HG03103 (cell line): ENCODE measurements at regions not wholly inside any gene's neighbourhood (a gene's known extent, or its start where the extent isn't known, plus 50 kb on each side); places are given as distances from the start of the nearest gene placed in this dataset.

Source experiments
- ATAC-seq: cut with Tn5 transposase; IDR thresholded peaks from one replicate; pipeline ENCODE4 v1.9.1; 2021; ENCODE audit warnings: low read depth; ENCODE audit not compliant: unreplicated experiment

DNA sequence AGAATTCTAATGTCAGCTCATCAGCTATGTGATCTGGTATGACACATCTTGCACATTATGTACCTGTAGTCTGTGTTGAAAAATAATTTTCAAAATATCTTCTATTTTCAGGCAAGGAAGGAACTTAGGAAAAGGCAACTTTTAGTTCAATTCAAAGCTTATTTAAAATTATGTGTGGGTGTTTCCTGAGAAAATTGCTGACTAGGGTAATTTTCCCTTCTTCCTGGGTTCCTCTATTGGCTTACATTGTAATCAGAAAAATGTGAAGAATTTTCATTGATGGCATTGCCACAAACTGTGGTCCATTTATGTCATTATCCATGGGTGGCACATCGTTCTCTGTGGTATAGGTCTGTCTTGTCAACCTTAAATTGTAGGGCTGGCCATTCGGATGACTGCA lies 328.7 kb upstream of the SGCD start:
- no peak for ATAC-seq

DNA sequence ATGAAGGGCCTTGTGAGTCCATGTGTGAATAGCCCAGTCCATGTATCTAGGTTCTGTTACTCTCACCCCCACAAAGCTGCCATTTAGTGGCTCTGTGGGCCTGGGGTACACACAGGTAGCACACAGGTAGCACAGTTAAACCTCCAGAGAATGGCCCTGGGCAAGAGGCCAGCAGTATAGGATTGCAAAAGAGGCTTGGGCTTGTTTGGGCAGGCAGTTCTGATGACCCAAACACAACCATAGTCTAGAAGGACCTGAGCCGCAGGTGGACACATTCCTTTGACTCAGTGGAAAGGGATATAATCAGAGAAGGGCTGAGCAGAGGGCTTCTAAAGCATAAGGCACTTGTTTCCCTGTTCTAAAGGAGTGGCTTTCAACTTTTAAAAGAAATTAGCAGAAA lies 326.8 kb upstream of the SGCD start:
- no peak for ATAC-seq

DNA sequence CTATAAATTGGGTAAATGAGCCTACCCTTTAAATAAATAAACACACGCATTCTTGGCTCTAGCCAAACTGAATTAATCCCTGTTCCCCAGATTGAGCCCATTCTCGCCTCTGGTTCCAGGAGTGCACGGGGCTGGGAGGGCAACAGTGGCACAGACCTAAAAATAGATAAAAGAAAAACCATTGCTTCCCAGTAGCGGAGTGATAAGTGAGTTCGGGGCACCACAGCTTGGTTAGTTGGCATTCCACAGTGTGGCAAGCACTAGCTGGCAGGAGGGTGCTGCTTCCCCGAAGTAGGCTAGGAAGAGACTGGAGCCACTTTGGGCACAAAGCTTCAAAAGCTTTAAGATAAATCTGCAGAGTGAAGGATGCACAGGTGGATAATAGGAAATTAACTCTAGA lies 322.2 kb upstream of the SGCD start:
- no peak for ATAC-seq

DNA sequence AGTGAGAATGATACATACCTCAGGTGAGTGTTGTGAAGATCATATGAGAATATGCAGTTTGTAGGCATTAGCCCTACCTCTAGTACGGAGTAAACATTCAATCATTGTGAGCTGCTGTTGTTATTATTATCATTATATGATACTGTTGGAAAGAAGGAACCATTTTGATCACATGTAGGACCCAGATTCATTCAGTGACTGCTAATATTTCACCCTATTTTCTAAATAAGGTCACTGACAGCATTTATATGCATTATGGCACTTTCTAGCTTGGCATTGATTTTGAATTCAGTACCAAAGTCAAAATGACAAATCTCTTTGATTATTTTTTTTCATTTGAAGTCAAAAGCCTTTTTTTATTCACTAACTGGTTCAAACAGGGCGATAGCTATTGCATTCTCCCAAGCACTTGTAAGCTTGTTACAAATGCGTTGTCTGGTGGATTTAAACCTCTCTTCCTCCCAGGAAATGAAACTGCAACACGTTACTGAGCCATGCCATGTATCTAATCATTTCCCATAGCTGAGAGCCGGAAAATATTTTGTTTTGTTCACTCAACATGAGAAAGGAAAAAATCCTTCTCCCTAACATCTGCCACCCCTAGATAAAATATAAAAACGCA lies 320.8 kb upstream of the SGCD start:
- ATAC-seq: no peak

DNA sequence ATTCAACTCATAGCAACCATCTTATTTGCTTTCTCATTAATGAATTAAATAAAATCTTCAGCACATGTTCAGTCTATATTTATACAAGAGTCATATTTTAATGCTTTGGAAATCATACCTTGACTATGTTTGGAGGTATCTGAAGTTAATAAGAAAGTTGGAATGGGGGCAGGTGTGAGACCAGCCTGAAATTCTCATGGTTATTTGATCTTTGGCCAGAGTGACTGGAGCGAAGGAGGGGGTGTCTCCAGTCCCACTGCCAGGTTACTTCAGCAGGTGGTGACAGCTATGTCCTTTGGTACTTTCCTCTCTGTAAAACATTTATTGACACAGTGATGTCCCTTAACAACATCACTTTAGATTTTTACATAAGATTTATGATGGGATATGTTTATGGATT lies 318.1 kb upstream of the SGCD start:
- ATAC-seq: no peak

DNA sequence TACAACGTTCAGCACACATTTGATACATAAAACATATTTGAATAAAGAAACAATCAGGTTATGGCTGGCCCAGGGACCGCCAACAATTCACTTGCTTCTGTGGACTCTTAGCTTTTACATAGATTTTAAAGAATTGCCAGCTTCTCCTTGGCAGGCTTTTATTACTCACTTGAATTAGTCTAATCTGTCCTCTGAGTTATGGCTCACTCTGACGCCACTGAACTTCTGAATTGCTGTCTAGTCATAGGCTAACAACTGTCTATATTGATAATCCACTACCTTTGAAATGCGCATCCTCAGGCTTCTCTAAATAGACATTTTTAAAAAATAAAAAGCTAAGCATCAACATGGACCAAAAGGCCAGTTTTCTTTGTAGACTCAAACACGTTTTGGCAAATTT lies 317.4 kb upstream of the SGCD start:
- no peak for ATAC-seq

DNA sequence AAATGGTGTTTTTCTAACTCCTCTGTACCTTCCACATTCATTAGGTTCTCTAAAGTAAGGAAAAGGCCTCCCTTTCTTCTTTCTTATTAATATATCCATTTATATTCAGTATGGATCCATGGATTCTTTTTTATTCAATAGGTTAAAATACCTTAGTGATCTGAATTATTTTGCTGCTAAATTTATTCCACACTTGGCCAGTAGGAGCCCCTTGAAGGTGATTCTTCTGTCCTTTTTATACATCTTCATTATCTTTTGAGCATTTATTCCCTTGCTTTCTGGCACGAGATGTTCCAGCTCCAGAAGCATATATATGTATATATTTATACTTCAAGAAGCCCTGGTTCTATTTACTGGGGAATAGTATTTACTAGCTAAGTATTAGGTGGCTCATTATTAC lies 311.8 kb upstream of the SGCD start:
- ATAC-seq: no peak

DNA sequence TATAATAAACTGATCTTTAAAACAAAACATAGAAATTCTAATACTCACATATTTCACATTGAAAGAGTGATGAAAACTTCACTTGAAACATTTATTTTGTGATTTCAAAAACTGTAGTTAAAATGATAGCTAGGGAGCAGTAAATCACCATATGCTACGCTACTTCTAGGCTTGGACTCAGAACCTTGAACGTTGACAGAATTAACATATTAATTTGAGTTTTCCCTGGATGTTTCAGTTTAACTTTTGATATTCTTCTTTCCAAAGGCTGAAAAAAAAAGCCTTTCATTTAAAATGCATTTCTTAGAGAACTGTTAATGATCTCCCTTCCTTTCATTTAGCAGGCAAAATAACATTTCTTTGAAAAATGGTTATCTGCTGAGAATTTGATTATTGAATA lies 307.8 kb upstream of the SGCD start:
- ATAC-seq: no peak

DNA sequence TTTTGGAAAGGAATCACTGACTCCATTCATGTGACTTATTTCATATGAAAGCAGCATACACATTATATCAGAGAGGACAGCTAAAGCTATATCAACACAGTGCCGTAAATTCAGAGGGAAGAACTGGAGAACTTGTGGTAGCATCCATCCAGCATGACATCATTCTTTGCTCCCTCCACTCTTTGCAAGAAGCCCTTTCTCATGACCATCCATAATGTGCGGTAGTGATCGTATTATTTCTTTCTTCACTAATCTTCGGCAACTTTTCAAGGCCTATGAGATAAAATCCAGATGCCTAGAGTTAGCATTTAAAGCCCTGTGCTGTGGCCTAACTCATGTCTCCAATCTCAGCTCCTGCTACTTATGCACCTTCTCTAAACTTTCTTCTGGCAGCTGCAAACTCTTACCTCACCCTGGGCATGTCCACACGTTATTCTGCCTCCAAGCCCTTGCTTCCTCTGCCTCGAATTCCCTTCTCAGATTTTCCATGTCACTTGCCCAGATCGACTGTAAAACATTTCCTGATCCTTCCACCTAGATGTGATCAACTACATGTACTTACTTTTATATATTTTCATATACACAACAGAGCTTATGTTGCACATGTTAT lies 307.3 kb upstream of the SGCD start:
- no peak for ATAC-seq

DNA sequence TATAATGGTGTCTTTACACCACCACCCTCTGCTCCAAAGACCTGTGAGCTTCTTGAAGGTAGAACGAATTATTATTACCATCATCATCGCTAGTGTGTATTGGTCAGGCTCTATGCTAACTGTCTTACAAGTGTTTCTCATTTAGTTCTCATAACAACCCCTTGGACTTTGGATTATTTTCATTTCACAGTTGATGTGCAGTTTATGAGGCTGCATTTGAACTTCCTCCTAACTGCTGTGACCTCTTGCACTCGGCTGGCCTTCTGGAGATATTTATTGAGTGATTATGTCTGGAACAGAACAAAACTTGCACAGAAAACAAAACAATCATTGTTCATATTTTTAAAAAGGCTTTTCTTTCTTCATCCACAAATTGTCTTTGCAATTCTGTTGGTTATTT lies 306.3 kb upstream of the SGCD start:
- ATAC-seq: no peak

DNA sequence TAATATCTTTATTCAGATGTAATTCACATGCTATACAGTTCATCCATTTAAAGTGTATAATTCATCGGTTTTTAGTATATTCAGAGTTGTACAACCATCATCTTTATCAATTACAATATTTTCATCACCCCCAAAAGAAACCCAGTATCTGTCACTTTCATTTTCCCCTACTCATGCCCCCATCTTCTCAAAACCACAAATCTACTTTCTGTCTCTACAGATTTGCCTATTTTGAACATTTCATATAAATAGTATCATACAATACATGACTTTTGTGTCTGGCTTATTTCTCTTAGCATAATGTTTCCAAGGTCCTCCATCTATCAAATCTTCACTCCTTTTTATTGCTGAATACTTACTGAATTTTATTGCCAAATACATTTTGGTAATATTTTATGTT lies 305.1 kb upstream of the SGCD start:
- peak; percentile 52 for ATAC-seq

DNA sequence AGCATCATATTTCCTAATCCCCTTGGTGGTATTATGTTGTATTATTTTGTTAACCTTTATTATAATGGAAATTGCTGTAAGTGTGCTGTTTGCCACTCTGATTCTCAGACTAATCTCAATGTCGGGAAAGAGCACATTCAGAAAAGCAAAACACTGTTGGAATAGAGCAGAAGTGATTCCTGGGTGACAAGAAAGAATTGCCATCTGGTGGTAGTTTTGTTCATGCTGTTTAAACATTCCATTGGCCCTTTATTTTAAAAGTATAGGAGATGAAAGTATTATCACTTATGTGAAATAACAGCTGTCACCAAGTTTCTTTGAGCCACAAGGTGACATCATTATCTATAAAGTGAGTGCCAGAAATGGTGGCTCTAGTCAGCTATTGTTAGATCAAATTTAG lies 301.3 kb upstream of the SGCD start:
- ATAC-seq: no peak

DNA sequence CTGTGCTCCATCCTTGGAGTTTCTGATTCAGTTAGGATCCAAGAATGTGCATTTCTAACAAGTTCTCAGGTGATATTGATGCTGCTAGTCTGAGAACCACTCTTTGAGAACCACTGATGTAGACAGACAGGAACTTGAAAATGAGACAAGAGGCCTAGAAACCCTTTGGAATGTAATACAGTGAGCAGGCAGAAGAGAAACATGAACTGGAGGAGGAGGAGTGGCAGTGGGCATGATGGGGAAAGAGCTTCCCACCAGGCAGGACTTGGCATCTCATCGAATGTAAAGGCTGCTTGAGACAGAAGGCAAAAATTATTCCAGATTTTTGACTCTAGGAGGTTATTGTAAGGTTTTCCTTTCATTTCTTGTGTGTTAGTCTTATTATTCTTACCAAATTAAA lies 295.8 kb upstream of the SGCD start:
- ATAC-seq: no peak

DNA sequence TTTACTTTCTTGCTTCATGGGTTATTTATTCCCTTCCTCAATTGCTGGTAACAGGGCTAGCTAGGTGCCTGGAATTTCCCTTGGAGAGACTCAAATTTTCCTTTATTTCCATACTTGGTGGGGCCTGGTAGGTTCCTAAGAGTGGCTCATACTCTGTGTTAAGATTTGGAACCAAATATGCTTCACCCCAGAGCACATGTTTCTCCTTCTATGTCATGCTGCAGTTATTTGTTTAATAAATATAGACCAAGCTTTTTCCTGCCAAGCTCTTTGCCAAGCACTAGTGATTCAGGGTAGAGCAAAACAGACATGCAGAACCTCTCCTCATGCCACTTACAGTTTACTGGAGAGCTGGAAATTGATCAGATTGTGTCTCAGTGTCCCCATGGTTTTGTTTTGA lies 290.3 kb upstream of the SGCD start:
- no peak for ATAC-seq

DNA sequence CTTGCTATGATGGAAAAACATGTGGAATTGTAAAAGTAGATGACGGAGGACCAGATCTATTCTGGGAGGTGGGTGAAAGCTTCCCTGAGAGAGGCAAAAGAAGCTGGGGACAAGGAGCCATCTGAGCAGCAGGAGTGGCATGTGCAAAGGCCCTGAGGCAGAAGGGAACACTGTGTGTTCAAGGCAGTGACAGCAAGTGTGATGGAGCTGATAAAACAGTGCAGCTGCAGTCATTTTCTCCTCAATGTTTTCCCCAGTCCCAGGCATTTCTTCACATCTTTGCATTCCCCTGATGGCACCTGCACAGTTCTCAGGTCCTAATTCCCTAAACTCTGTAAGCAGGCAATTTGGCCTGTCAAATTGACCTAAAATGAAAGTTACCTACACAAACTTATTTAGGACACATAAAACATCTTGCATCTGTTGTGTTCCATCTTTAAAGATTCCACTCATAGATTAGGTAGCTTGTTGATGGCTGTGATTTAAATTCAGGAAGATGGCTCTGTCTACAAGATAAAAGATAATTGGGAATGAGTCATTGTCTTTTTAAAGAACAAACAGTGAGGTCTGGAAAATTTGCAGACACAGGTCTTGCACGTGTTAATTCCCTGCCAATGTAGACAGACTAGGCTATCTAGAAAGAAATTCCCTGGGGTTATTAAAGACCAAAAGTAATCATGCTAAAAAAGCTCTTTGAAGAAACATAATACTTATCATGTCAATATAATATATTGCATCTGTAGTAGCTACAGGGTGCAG lies 289.6 kb upstream of the SGCD start:
- ATAC-seq: no peak

DNA sequence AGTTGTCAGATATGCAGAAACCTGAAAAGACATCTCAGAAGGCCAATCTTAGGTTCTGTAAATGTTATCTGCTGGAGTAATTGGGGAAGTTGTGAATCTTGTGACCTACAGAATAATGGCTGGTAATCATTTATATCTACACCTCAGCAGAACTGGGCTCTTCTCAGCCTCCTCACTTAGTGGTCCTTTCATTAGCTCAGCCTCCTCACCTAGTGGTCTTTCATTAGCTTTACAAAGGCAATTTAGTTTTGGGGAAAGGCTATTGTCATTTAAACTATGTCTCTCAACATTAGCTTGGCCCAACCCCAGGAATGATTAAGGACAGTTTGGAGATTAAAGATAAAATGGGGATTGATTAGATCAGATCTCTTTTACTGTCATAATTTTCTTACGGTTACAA lies 284.2 kb upstream of the SGCD start:
- ATAC-seq: no peak

DNA sequence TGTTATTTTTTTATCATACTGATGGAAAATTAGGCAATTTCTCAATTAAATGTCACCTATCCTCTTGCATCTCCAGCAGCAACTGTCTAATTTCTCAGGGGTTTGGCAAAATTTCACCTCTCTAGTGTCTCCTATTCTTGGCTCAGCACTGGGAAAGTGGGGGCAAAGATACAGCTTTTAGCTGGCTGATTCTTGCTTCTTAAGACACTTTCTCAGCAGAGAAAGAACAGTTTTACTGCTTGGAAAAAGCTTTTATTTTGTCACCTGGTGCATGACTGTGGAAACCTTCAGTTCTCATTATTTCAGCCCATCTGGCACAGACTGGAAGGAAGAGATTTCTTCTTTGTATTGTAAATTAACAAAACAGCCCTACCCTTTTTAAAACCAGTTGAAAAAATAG lies 283.6 kb upstream of the SGCD start:
- no peak for ATAC-seq

DNA sequence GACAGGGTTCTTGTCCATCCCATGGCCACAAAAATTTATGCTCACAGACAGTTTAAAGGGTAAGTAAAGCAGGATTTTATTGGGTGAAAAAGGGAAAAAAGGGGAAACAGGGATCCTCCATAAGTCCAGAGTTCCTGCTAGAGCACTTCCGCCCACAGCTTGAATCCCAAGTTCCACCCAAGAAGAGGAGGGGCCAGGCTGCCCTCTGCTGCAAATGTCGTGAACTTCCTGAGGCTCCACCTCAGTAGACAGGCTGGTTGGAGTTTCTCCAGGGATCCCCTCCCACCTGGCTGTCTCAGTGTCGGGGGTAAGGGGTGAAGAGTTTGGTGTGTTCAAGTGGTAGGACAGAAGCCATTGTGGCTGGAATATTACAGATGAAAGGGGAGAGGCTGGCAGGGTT lies 275.0 kb upstream of the SGCD start:
- ATAC-seq: no peak

DNA sequence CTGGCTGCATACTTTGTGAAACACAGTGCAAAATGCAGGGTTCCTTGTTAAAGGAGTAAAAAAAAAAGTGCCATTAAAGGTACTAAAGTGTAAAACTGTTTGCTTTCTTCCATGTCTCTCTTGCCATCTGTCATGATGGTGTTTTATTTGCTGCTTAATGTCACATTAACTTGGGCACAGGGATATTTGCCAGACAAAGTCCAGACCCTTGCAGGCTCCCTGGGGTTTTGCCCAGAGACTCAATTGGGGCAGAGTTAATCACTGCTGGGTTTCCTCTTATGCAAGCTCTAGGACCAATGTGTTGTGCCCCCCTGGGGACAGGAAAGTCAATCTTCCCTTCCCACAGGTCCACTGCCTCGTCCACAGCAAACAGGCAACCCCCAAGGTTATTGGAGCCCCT lies 274.3 kb upstream of the SGCD start:
- no peak for ATAC-seq

DNA sequence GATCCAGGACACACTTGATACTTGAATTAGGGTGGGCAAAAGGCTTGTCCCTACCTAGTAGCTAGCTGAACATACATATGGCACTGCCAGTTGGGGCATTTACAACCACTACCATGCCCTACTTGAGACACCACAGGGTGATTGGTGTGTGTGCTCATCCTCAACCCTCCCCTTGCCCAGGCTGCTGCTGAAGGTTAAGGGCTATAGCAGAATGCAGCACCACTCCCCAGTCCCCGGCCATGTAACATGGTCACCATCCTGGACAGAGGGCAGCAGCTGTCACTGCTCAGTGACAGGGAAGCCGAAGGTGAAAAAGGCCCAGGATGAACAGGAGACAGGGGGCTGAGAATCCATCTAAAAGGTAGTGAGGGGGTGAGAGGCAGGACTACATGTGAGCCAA lies 273.9 kb upstream of the SGCD start:
- no peak for ATAC-seq

DNA sequence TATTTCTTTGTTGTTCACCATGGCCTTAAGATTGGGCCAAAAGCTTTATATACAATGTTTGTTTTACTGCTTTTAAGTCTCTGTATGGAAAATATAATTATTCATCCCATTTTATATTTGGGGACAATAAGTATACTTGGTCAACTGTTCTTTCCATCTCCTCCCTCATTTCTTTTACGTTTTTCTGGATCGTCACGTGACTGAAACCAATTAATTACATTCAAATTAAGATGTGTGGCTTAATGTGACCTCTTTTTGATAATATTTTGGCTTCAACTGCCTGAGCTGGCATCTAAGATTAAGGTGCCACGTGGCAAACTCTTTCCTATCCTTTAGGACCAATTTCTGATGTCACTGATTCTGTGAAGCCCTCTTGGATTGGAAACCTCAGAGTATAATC lies 250.1 kb upstream of the SGCD start:
- no peak for ATAC-seq

DNA sequence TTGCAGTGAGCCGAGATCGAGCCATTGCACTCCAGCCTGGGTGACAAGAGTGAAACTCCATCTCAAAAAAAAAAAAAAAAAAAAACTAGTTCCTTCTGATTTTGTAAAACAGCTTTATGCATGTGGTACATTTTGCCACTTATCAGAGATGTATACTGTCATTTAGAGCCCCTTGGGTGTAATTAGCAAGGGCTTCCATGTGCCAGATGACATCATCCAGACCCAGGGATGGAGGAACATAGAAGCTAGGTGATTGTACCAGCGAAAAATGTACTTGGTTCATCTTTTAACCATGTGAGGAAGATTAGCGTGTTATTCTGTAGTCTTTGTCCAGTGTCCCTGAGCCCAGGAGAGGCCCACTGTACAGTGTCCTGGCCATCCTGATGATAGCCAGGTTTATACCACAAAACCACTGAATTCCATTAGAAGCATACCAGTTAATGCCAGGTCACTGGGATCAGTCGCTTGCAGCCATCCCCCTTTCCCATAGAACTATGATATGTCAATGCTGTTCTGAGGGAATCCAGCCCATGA lies 239.3 kb upstream of the SGCD start:
- no peak for ATAC-seq
